Liver (tissue), 8 donors: ENCODE measurements at regions not wholly inside any gene's neighbourhood (a gene's known extent, or its start where the extent isn't known, plus 50 kb on each side); places are given as distances from the start of the nearest gene placed in this dataset.

Experiments used
- DNase-seq: peaks from one replicate; pipeline ENCODE4 v3.0.0-alpha.2; 2017; ENCODE audit warnings: low spot score
- H3K27ac ChIP-seq, 2 donors: one replicate each; pipeline ENCODE4 v1.7.0; 2013; ENCODE audit warnings: inconsistent platforms in 2 of 2, low read length in 2 of 2, control low read depth in 1 of 2, low read depth in 1 of 2, mild to moderate bottlenecking in 1 of 2
- H3K27me3 ChIP-seq, 4 donors: one replicate each; pipeline versions ENCODE4 v1.6.1 to v1.7.0; 2013; ENCODE audit warnings: low read length in 3 of 4, inconsistent platforms in 1 of 4, mild to moderate bottlenecking in 1 of 4, moderate library complexity in 1 of 4; ENCODE audit not compliant: control insufficient read depth in 4 of 4, insufficient read depth in 4 of 4
- H3K36me3 ChIP-seq, 4 donors: one replicate each; pipeline versions ENCODE4 v1.6.1 to v1.7.0; 2013; ENCODE audit warnings: low read length in 3 of 4, mild to moderate bottlenecking in 3 of 4, low read depth in 1 of 4, moderate library complexity in 1 of 4; ENCODE audit not compliant: control insufficient read depth in 4 of 4, insufficient read depth in 3 of 4
- H3K4me1 ChIP-seq, 4 donors: one replicate each; pipeline versions ENCODE4 v1.6.1 to v1.7.0; 2013; ENCODE audit warnings: low read length in 3 of 4, mild to moderate bottlenecking in 3 of 4, moderate library complexity in 1 of 4; ENCODE audit not compliant: control insufficient read depth in 4 of 4, insufficient read depth in 4 of 4
- H3K4me3 ChIP-seq, 3 donors: one replicate each; pipeline versions ENCODE4 v1.6.1 to v1.7.0; 2013; ENCODE audit warnings: low read length in 3 of 3, control low read depth in 1 of 3, low read depth in 1 of 3, mild to moderate bottlenecking in 1 of 3
- H3K9ac ChIP-seq, 2 donors: one replicate each; pipeline ENCODE4 v1.7.0; 2013; ENCODE audit warnings: low read length in 2 of 2, mild to moderate bottlenecking in 2 of 2, moderate library complexity in 2 of 2, control low read depth in 1 of 2, low read depth in 1 of 2
- H3K9me3 ChIP-seq, 4 donors: one replicate each; pipeline versions ENCODE4 v1.6.1 to v1.7.0; 2013; ENCODE audit warnings: low read length in 3 of 4; ENCODE audit not compliant: control insufficient read depth in 4 of 4
- EGR1 ChIP-seq, 2 donors: IDR thresholded peaks; 2 replicates each; pipeline ENCODE4 v1.6.1; 2016 to 2018; ENCODE audit warnings: antibody characterized with exemption in 2 of 2, low read depth in 2 of 2
- FOXA1 ChIP-seq: IDR thresholded peaks from 2 replicates; pipeline ENCODE4 v1.6.1; 2016; ENCODE audit warnings: antibody characterized with exemption
- FOXA2 ChIP-seq: IDR thresholded peaks from 2 replicates; pipeline ENCODE4 v1.6.1; 2016; ENCODE audit warnings: antibody characterized with exemption
- GABPA ChIP-seq, 2 donors: IDR thresholded peaks in 1 of 2; conservative IDR thresholded peaks in 1 of 2; 2 replicates each; pipeline ENCODE4 v1.6.1; 2016; ENCODE audit warnings: antibody characterized with exemption in 2 of 2, mild to moderate bottlenecking in 1 of 2, moderate library complexity in 1 of 2
- HNF4A ChIP-seq, 2 donors: conservative IDR thresholded peaks; 2 replicates each; pipeline ENCODE4 v1.6.1; 2016; ENCODE audit warnings: antibody characterized with exemption in 2 of 2, mild to moderate bottlenecking in 2 of 2
- HNF4G ChIP-seq: IDR thresholded peaks from 2 replicates; pipeline ENCODE4 v1.6.1; 2016; ENCODE audit warnings: antibody characterized with exemption
- JUND ChIP-seq, 2 donors: IDR thresholded peaks; 2 replicates each; pipeline ENCODE4 v1.6.1; 2016; ENCODE audit warnings: antibody characterized with exemption in 2 of 2
- NR2F2 ChIP-seq: IDR thresholded peaks from 2 replicates; pipeline ENCODE4 v1.6.1; 2016; ENCODE audit warnings: antibody characterized with exemption
- RAD21 ChIP-seq, 2 donors: IDR thresholded peaks; 2 replicates each; pipeline ENCODE4 v1.6.1; 2016; ENCODE audit warnings: antibody characterized with exemption in 2 of 2, mild to moderate bottlenecking in 2 of 2
- RXRA ChIP-seq, 2 donors: IDR thresholded peaks; 2 replicates each; pipeline ENCODE4 v1.6.1; 2017 to 2018; ENCODE audit warnings: antibody characterized with exemption in 2 of 2, mild to moderate bottlenecking in 1 of 2
- TAF1 ChIP-seq: conservative IDR thresholded peaks from 2 replicates; pipeline ENCODE4 v1.6.1; 2016; ENCODE audit warnings: antibody characterized with exemption, mild to moderate bottlenecking
- YY1 ChIP-seq: IDR thresholded peaks from 2 replicates; pipeline ENCODE4 v1.6.1; 2016; ENCODE audit warnings: antibody characterized with exemption, mild to moderate bottlenecking
- WGBS: extraction: QIAGEN DNeasy Blood & Tissue Kit; methylation state at CpG from one replicate; pipeline ENCODE4 v1.1.7; 2013; 5-methylcytosine and 5-hydroxymethylcytosine counted together
- TF ChIP-seq, protein P1 (sequence below): IDR thresholded peaks from 2 replicates; pipeline ENCODE4 v1.6.1; 2016; ENCODE audit warnings: antibody characterized with exemption
- TF ChIP-seq, protein P2 (sequence below): fragments of 150-350 bp; IDR thresholded peaks from 2 replicates; pipeline ENCODE4 v1.5.1; 2017; ENCODE audit warnings: improper control_type of control experiment, low read depth, low read length; ENCODE audit not compliant: missing input control
- TF ChIP-seq, protein P3 (sequence below): IDR thresholded peaks from 2 replicates; pipeline ENCODE4 v1.6.1; 2016; ENCODE audit warnings: antibody characterized with exemption
- TF ChIP-seq, protein P4 (sequence below): IDR thresholded peaks from 2 replicates; pipeline ENCODE4 v1.6.1; 2016; ENCODE audit warnings: antibody characterized with exemption
- donor health status: healthy.
- donor health status: healthy.
- donor health status: healthy.
- donor health status: healthy.
- donor health status: healthy.

DNA sequence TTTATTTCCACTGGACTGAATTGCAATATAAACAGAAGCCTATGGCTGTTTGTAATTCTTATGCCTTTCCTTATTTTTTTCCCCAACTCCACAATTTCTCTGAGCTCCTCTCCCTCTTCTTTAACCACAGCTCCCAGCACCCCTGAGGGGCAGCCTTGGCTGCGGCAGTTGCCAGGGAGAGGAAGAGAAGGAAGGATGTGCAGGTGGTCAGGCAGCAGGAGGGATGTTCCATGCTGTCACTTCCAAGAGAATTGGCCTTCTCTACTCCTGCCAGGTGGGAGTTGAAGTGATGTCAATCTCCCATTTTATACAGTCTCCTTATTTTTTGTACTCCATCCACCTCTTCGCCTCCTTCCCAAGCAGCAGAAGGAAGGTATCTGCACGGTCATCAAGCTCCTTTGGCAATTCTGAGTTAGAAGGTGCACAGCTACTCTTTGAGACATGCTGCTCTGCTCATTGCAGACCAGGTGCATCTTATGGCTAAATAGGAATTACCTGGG is 343.3 kb upstream of the RPS6KA3 start:
- Histone ChIP-seq H3K9me3 (no peaks in the 10 kb centered on the region), H3K4me1 (no peaks in the 10 kb centered on the region), H3K27me3 (no peaks in the 10 kb centered on the region), H3K9ac (no peak overlapping the region), H3K27ac (no peak overlapping the region), H3K4me3 (no peak overlapping the region), H3K36me3 (no peaks in the 10 kb centered on the region)
- TF ChIP-seq FOXA1, result no peak
- TF ChIP-seq, protein P1, sequence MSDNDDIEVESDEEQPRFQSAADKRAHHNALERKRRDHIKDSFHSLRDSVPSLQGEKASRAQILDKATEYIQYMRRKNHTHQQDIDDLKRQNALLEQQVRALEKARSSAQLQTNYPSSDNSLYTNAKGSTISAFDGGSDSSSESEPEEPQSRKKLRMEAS, result no peak
- TF ChIP-seq, protein P2, sequence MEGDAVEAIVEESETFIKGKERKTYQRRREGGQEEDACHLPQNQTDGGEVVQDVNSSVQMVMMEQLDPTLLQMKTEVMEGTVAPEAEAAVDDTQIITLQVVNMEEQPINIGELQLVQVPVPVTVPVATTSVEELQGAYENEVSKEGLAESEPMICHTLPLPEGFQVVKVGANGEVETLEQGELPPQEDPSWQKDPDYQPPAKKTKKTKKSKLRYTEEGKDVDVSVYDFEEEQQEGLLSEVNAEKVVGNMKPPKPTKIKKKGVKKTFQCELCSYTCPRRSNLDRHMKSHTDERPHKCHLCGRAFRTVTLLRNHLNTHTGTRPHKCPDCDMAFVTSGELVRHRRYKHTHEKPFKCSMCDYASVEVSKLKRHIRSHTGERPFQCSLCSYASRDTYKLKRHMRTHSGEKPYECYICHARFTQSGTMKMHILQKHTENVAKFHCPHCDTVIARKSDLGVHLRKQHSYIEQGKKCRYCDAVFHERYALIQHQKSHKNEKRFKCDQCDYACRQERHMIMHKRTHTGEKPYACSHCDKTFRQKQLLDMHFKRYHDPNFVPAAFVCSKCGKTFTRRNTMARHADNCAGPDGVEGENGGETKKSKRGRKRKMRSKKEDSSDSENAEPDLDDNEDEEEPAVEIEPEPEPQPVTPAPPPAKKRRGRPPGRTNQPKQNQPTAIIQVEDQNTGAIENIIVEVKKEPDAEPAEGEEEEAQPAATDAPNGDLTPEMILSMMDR, result no peak
- no peak for TF ChIP-seq NR2F2
- no peak for TF ChIP-seq FOXA2
- TF ChIP-seq, protein P3, sequence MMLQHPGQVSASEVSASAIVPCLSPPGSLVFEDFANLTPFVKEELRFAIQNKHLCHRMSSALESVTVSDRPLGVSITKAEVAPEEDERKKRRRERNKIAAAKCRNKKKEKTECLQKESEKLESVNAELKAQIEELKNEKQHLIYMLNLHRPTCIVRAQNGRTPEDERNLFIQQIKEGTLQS, result no peak
- DNase-seq, result no peak
- WGBS, result 90% methylated on average over 3 of the region's 3 CpGs

DNA sequence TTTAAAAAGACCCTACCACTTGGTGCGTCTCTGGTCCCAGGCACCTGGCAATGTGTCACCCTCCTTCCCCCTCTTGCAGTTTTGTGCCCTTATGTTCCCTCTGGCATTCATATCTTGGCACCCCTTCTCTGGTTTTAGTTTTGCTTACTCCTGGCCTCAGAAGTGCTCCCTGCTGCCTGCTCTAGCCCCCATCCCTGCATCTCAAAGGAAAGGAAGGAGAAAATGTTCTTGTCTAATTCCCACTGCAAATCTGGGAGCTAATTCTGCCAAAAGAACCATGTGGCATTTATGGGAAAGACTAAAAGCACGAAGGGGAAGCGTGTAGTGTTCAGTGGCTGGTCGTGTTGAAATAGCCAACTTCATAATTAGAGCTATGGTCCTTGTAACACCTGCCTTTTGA is 340.1 kb upstream of the RPS6KA3 start:
- H3K4me3 ChIP-seq, result no peak overlapping the region
- no peaks in the 10 kb centered on the region for H3K27me3 ChIP-seq
- no peaks in the 10 kb centered on the region for H3K4me1 ChIP-seq
- WGBS, result 87% methylated on average over 4 of the region's 4 CpGs
- no peaks in the 10 kb centered on the region for H3K9me3 ChIP-seq
- no peak for DNase-seq
- TF ChIP-seq HNF4A (conservative IDR thresholded peaks at IDR 0.05) (no peak), RAD21 (IDR thresholded peaks at IDR 0.05) (no peak), NR2F2 (no peak), GABPA (IDR thresholded peaks at IDR 0.05 in 1 of 2, conservative IDR thresholded peaks at IDR 0.05 in 1 of 2) (no peak), EGR1 (IDR thresholded peaks at IDR 0.05; ENCODE audit: low read depth in 2 of 2) (no peak), FOXA1 (no peak), HNF4G (no peak), YY1 (no peak), JUND (IDR thresholded peaks at IDR 0.05) (no peak), RXRA (IDR thresholded peaks at IDR 0.05) (no peak)
- TF ChIP-seq, protein P1, result no peak
- TF ChIP-seq, protein P4, sequence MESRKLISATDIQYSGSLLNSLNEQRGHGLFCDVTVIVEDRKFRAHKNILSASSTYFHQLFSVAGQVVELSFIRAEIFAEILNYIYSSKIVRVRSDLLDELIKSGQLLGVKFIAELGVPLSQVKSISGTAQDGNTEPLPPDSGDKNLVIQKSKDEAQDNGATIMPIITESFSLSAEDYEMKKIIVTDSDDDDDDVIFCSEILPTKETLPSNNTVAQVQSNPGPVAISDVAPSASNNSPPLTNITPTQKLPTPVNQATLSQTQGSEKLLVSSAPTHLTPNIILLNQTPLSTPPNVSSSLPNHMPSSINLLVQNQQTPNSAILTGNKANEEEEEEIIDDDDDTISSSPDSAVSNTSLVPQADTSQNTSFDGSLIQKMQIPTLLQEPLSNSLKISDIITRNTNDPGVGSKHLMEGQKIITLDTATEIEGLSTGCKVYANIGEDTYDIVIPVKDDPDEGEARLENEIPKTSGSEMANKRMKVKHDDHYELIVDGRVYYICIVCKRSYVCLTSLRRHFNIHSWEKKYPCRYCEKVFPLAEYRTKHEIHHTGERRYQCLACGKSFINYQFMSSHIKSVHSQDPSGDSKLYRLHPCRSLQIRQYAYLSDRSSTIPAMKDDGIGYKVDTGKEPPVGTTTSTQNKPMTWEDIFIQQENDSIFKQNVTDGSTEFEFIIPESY, result no peak
- H3K9ac ChIP-seq, result no peak overlapping the region
- no peaks in the 10 kb centered on the region for H3K36me3 ChIP-seq
- H3K27ac ChIP-seq, result no peak overlapping the region

DNA sequence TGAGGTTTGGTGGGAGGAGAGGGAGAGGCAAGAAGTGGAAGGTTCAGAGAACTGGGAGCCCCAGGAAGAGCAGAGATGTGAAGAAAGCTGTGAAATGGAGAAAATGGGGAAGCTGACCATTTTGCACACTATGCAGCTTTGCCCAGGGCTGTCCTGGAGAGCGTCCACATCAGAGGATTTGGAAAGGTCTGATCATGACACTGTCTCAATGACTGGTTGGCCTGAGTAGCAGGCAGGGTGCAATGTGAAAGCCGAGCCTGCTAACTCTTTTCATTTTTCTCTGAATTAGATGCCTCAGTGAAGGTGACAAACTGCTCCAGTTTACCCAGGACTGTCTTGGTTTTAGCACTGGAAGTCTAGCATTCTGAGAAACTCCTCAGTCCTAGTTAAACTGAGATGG is 330.1 kb upstream of the RPS6KA3 start:
- no peak for DNase-seq
- 86% methylated on average over 2 of the region's 2 CpGs for WGBS
- TF ChIP-seq, protein P4, result no peak
- no peak for TF ChIP-seq HNF4A (conservative IDR thresholded peaks at IDR 0.05)
- no peak for TF ChIP-seq TAF1
- TF ChIP-seq, protein P1, result no peak
- no peak for TF ChIP-seq RAD21 (IDR thresholded peaks at IDR 0.05)
- no peak for TF ChIP-seq RXRA (IDR thresholded peaks at IDR 0.05)
- TF ChIP-seq, protein P2, result no peak

More for the DNA sequence above, 330.1 kb upstream of the RPS6KA3 start:
- no peaks in the 10 kb centered on the region for H3K9me3 ChIP-seq
- H3K27ac ChIP-seq, result no peak overlapping the region
- H3K4me3 ChIP-seq, result no peak overlapping the region
- H3K36me3 ChIP-seq, result no peaks in the 10 kb centered on the region
- no peak overlapping the region for H3K9ac ChIP-seq
- peaks cover 0 to 2% (median 0%) of the 10 kb centered on the region in 4 donors for H3K27me3 ChIP-seq
- H3K4me1 ChIP-seq, result no peaks in the 10 kb centered on the region
